Peyer's patch (tissue), 4 donors: ENCODE measurements at regions not wholly inside any gene's neighbourhood (a gene's known extent, or its start where the extent isn't known, plus 50 kb on each side); places are given as distances from the start of the nearest gene placed in this dataset.

Experiments used
- CTCF ChIP-seq, 6 experiments: fragments of 450-650 bp in 4 of 6; fragments of 200-600 bp in 2 of 6; sonication (generic) in 1 of 6; IDR thresholded peaks; one replicate each; pipeline ENCODE4 v1.5.1; 2017 to 2019; ENCODE audit warnings: antibody characterized with exemption in 6 of 6, mild to moderate bottlenecking in 3 of 6, moderate library complexity in 1 of 6
- POLR2A ChIP-seq, 2 donors: fragments of 450-650 bp; IDR thresholded peaks; one replicate each; pipeline ENCODE4 v1.5.1; 2017; ENCODE audit warnings: antibody characterized with exemption in 2 of 2, mild to moderate bottlenecking in 2 of 2, moderate library complexity in 2 of 2

GRCh38 chr7:34406848-34407530, 251.0 kb upstream of the NPSR1 start:
- TF ChIP-seq CTCF (IDR thresholded peaks at IDR 0.05) (no peak), POLR2A (IDR thresholded peaks at IDR 0.05) (no peak)
